ENCODE measurements at regions not wholly inside any gene's neighbourhood (a gene's known extent, or its start where the extent isn't known, plus 50 kb on each side); places are given as distances from the start of the nearest gene placed in this dataset.

DNA sequence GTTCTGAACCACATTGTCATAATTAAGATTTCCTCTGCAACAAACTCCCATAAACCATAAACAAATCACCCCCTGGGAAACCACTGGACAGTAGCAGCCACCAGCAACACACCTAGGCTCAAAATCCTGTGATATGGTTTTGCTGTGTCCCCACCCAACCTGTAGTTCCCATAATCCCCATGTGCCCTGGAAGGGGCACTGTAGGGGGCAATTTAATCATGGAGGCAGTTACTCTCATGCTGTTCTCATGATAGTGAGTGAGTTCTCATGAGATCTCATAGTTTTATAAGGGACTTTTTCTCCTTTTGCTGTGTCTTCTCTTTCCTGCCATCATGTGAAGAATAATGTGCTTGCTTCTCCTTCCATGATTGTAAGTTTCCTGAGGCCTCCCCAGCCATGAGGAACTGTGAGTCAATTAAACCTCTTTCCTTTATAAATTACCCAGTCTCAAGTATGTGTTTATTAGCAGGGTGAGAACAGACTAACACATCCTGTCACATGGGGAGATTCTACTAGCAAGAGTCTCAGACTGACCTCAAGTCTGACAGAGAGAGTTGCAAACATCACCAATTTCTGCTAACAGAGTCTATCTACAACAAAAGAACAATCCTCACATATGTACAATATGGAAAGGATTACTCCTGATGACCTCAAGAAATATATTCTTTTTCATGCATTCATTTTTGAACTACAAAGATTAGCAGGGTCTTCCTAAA lies 182.6 kb downstream of the GRB14 start:
- TF ChIP-seq, protein P1, sequence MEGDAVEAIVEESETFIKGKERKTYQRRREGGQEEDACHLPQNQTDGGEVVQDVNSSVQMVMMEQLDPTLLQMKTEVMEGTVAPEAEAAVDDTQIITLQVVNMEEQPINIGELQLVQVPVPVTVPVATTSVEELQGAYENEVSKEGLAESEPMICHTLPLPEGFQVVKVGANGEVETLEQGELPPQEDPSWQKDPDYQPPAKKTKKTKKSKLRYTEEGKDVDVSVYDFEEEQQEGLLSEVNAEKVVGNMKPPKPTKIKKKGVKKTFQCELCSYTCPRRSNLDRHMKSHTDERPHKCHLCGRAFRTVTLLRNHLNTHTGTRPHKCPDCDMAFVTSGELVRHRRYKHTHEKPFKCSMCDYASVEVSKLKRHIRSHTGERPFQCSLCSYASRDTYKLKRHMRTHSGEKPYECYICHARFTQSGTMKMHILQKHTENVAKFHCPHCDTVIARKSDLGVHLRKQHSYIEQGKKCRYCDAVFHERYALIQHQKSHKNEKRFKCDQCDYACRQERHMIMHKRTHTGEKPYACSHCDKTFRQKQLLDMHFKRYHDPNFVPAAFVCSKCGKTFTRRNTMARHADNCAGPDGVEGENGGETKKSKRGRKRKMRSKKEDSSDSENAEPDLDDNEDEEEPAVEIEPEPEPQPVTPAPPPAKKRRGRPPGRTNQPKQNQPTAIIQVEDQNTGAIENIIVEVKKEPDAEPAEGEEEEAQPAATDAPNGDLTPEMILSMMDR (IDR thresholded peaks at IDR 0.05 in 8 of 11, conservative IDR thresholded peaks at IDR 0.05 in 3 of 11), result no peak
- TF ChIP-seq POLR2A (IDR thresholded peaks at IDR 0.05), result no peak

All from spleen (tissue), 7 donors.